ENCODE measurements at regions not wholly inside any gene's neighbourhood (a gene's known extent, or its start where the extent isn't known, plus 50 kb on each side); places are given as distances from the start of the nearest gene placed in this dataset.

DNA sequence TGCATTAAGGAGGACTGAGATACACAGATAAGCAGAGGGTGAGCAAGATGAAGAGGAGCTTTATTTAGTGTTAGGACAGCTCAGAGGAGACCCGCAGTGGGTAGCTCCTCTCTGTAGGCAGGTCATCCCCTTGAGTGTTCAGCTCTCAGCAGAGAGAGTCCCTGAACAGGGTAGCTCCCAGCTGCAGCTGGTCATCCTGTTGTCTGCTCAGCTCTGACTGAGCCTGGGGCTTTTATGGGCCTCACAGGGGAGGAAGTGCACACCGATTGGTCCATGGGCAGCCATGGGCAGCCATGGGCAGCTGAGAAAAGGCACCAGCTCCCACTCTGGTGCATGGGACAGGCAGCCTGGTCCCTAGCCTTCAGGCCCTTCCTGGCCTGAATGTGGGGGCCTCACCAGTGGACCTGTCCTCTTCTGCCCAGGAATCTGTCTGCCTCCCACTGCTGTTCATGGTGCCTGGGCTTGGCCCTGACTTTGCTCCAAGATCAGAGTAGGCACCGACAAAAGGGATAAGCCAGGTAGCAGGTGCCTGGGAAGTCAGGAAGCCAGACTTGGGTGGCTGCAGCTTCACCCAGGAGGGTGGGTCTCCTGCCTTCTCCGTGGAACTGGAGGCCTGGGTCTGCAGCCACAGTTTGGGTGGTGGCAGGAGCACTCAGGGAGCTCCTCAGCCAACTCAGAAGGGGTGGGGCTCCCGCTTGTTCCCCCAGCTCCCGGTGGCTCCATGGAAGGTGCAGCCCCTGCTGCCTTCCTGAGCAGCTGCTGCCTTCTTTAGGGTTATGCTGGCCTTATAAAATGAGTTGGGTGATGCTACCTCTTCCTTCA lies 54.7 kb downstream of the MYEOV start:
- Mint-ChIP-seq H3K27me3 (ENCODE audit: low read depth) (no peaks in the 10 kb centered on the region), H3K4me1 (ENCODE audit: low read depth) (peaks cover 25% of the 10 kb centered on the region), H3K4me3 (ENCODE audit: unreplicated experiment) (no peak overlapping the region), H3K9me3 (ENCODE audit: low read depth) (no peaks in the 10 kb centered on the region), H3K27ac (ENCODE audit: unreplicated experiment) (no peak overlapping the region), H3K36me3 (ENCODE audit: low read depth) (no peaks in the 10 kb centered on the region)
- no peak for TF ChIP-seq CTCF (IDR thresholded peaks at IDR 0.05)
- peak; percentile 59 for DNase-seq (ENCODE audit: low spot score)

GRCh38 chr11:69350040-69350439 lies 56.1 kb downstream of the MYEOV start:
- H3K27ac Mint-ChIP-seq (ENCODE audit: unreplicated experiment), result no peak overlapping the region
- DNase-seq (ENCODE audit: low spot score), result no peak
- H3K4me3 Mint-ChIP-seq (ENCODE audit: unreplicated experiment), result no peak overlapping the region
- no peak for TF ChIP-seq CTCF (IDR thresholded peaks at IDR 0.05)
- no peaks in the 10 kb centered on the region for H3K36me3 Mint-ChIP-seq (ENCODE audit: low read depth)
- H3K27me3 Mint-ChIP-seq (ENCODE audit: low read depth), result no peaks in the 10 kb centered on the region
- no peaks in the 10 kb centered on the region for H3K9me3 Mint-ChIP-seq (ENCODE audit: low read depth)
- peaks cover 25% of the 10 kb centered on the region for H3K4me1 Mint-ChIP-seq (ENCODE audit: low read depth)

- no peak for DNase-seq (ENCODE audit: low spot score)
- no peaks in the 10 kb centered on the region for H3K27me3 Mint-ChIP-seq (ENCODE audit: low read depth)
- TF ChIP-seq CTCF (IDR thresholded peaks at IDR 0.05), result no peak
- no peaks in the 10 kb centered on the region for H3K36me3 Mint-ChIP-seq (ENCODE audit: low read depth)
- H3K9me3 Mint-ChIP-seq (ENCODE audit: low read depth), result no peaks in the 10 kb centered on the region
- H3K4me1 Mint-ChIP-seq (ENCODE audit: low read depth), result peaks cover 25% of the 10 kb centered on the region
- no peak overlapping the region for H3K4me3 Mint-ChIP-seq (ENCODE audit: unreplicated experiment)
- H3K27ac Mint-ChIP-seq (ENCODE audit: unreplicated experiment), result no peak overlapping the region
Observed at GRCh38 chr11:69350596-69350995, 56.6 kb downstream of the MYEOV start.

- Mint-ChIP-seq H3K4me3 (ENCODE audit: unreplicated experiment) (no peak overlapping the region), H3K27me3 (ENCODE audit: low read depth) (no peaks in the 10 kb centered on the region), H3K36me3 (ENCODE audit: low read depth) (no peaks in the 10 kb centered on the region), H3K27ac (ENCODE audit: unreplicated experiment) (no peak overlapping the region), H3K9me3 (ENCODE audit: low read depth) (no peaks in the 10 kb centered on the region), H3K4me1 (ENCODE audit: low read depth) (peaks cover 25% of the 10 kb centered on the region)
- DNase-seq (ENCODE audit: low spot score), result no peak
- TF ChIP-seq CTCF (IDR thresholded peaks at IDR 0.05), result no peak
Observed at GRCh38 chr11:69351460-69351859, 57.5 kb downstream of the MYEOV start.

DNA sequence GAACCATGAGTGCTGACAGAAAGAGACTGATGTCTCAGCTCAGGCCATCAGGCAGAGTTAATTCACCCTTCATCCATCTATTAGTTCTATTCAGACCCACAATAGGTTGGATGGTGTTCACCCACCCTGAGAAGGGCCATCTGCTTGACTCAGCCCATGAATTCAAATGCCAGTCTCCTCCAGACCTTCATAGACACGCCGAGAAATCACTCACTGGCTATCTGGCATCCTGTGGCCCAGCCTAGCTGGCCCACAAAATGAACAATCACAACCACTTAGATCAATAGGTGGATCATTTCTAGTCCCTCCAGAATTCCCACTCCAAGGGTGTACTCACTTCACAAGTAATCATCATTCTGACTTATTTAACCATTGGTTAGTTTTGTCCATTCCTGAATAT lies 58.2 kb downstream of the MYEOV start:
- Mint-ChIP-seq H3K4me3 (ENCODE audit: unreplicated experiment) (no peak overlapping the region), H3K4me1 (ENCODE audit: low read depth) (peaks cover 29% of the 10 kb centered on the region), H3K36me3 (ENCODE audit: low read depth) (no peaks in the 10 kb centered on the region), H3K27me3 (ENCODE audit: low read depth) (no peaks in the 10 kb centered on the region), H3K27ac (ENCODE audit: unreplicated experiment) (no peak overlapping the region), H3K9me3 (ENCODE audit: low read depth) (no peaks in the 10 kb centered on the region)
- no peak for DNase-seq (ENCODE audit: low spot score)
- no peak for TF ChIP-seq CTCF (IDR thresholded peaks at IDR 0.05)

All from chondrocyte (in vitro differentiated cells).